HEK293 (cell line): ENCODE measurements at regions not wholly inside any gene's neighbourhood (a gene's known extent, or its start where the extent isn't known, plus 50 kb on each side); places are given as distances from the start of the nearest gene placed in this dataset.

Source experiments
- MYNN ChIP-seq: fragments of 450-650 bp; formaldehyde crosslinking; IDR thresholded peaks from 2 replicates; pipeline ENCODE4 v1.5.1; 2016; ENCODE audit warnings: missing biosample characterization, missing genetic modification characterization, borderline replicate concordance
- OSR2 ChIP-seq: fragments of 450-650 bp; formaldehyde crosslinking; IDR thresholded peaks from 2 replicates; pipeline ENCODE4 v1.5.1; 2016; ENCODE audit warnings: missing biosample characterization, missing genetic modification characterization
- OVOL3 ChIP-seq: fragments of 450-650 bp; formaldehyde crosslinking; IDR thresholded peaks from 2 replicates; pipeline ENCODE4 v1.5.1; 2016; ENCODE audit warnings: missing biosample characterization, missing genetic modification characterization
- PBX3 ChIP-seq: sonication (generic); formaldehyde crosslinking; IDR thresholded peaks from 2 replicates; pipeline ENCODE4 v1.8.1; 2022; ENCODE audit warnings: mild to moderate bottlenecking, moderate library complexity, missing genetic modification reagents
- REPIN1 ChIP-seq: fragments of 450-650 bp; formaldehyde crosslinking; IDR thresholded peaks from 2 replicates; pipeline ENCODE4 v1.5.1; 2017; ENCODE audit warnings: missing biosample characterization, missing genetic modification characterization, low read depth
- ZBTB44 ChIP-seq: fragments of 450-650 bp; IDR thresholded peaks from 2 replicates; pipeline ENCODE4 v1.5.1; 2018; ENCODE audit warnings: missing biosample characterization, mild to moderate bottlenecking, missing genetic modification characterization
- ZBTB49 ChIP-seq: fragments of 450-650 bp; formaldehyde crosslinking; IDR thresholded peaks from 2 replicates; pipeline ENCODE4 v1.5.1; 2016; ENCODE audit warnings: missing biosample characterization, missing genetic modification characterization, low read depth
- ZNF112 ChIP-seq: fragments of 450-650 bp; formaldehyde crosslinking; IDR thresholded peaks from 2 replicates; pipeline ENCODE4 v1.5.0; 2017; ENCODE audit warnings: missing biosample characterization, missing genetic modification characterization
- ZNF140 ChIP-seq: fragments of 450-650 bp; formaldehyde crosslinking; IDR thresholded peaks from 2 replicates; pipeline ENCODE4 v1.5.1; 2016; ENCODE audit warnings: missing biosample characterization, missing genetic modification characterization
- ZNF211 ChIP-seq: fragments of 450-650 bp; formaldehyde crosslinking; IDR thresholded peaks from 2 replicates; pipeline ENCODE4 v1.5.1; 2016; ENCODE audit warnings: low read depth, missing biosample characterization, missing genetic modification characterization
- ZNF239 ChIP-seq: fragments of 450-650 bp; formaldehyde crosslinking; IDR thresholded peaks from 2 replicates; pipeline ENCODE4 v1.5.1; 2016; ENCODE audit warnings: missing biosample characterization, missing genetic modification characterization
- ZNF248 ChIP-seq: fragments of 450-650 bp; formaldehyde crosslinking; IDR thresholded peaks from 2 replicates; pipeline ENCODE4 v1.5.1; 2017; ENCODE audit warnings: missing biosample characterization, missing genetic modification characterization
- ZNF362 ChIP-seq: fragments of 450-650 bp; formaldehyde crosslinking; IDR thresholded peaks from 2 replicates; pipeline ENCODE4 v1.5.1; 2016; ENCODE audit warnings: missing biosample characterization, missing genetic modification characterization
- ZNF37A ChIP-seq: fragments of 450-650 bp; IDR thresholded peaks from 2 replicates; pipeline ENCODE4 v1.5.1; 2018; ENCODE audit warnings: missing biosample characterization, missing genetic modification characterization
- ZNF391 ChIP-seq: fragments of 450-650 bp; formaldehyde crosslinking; IDR thresholded peaks from 2 replicates; pipeline ENCODE4 v1.5.1; 2016; ENCODE audit warnings: low read depth, missing biosample characterization, missing genetic modification characterization, borderline replicate concordance
- ZNF398 ChIP-seq: fragments of 450-650 bp; formaldehyde crosslinking; IDR thresholded peaks from 2 replicates; pipeline ENCODE4 v1.5.1; 2017; ENCODE audit warnings: missing biosample characterization, missing genetic modification characterization
- ZNF404 ChIP-seq: fragments of 450-650 bp; formaldehyde crosslinking; IDR thresholded peaks from 2 replicates; pipeline ENCODE4 v1.5.1; 2017; ENCODE audit warnings: missing biosample characterization, missing genetic modification characterization
- ZNF426 ChIP-seq: fragments of 450-650 bp; formaldehyde crosslinking; IDR thresholded peaks from 2 replicates; pipeline ENCODE4 v1.5.1; 2017; ENCODE audit warnings: missing biosample characterization, missing genetic modification characterization, mild to moderate bottlenecking, inconsistent platforms, moderate library complexity
- ZNF514 ChIP-seq: fragments of 450-650 bp; formaldehyde crosslinking; IDR thresholded peaks from 2 replicates; pipeline ENCODE4 v1.5.1; 2016; ENCODE audit warnings: missing biosample characterization, missing genetic modification characterization
- ZNF560 ChIP-seq: fragments of 450-650 bp; formaldehyde crosslinking; IDR thresholded peaks from 2 replicates; pipeline ENCODE4 v1.5.1; 2017; ENCODE audit warnings: missing biosample characterization, missing genetic modification characterization, borderline replicate concordance
- ZNF561 ChIP-seq: fragments of 450-650 bp; IDR thresholded peaks from 2 replicates; pipeline ENCODE4 v1.5.1; 2018; ENCODE audit warnings: missing biosample characterization, missing genetic modification characterization, borderline replicate concordance
- ZNF600 ChIP-seq: fragments of 450-650 bp; formaldehyde crosslinking; IDR thresholded peaks from 2 replicates; pipeline ENCODE4 v1.5.1; 2016; ENCODE audit warnings: missing biosample characterization, missing genetic modification characterization
- ZNF610 ChIP-seq: fragments of 450-650 bp; formaldehyde crosslinking; IDR thresholded peaks from 2 replicates; pipeline ENCODE4 v1.5.1; 2016; ENCODE audit warnings: missing biosample characterization, missing genetic modification characterization, borderline replicate concordance
- ZNF660 ChIP-seq: fragments of 450-650 bp; IDR thresholded peaks from 2 replicates; pipeline ENCODE4 v1.5.1; 2018; ENCODE audit warnings: missing biosample characterization, mild to moderate bottlenecking, missing genetic modification characterization
- ZNF670 ChIP-seq: fragments of 450-650 bp; formaldehyde crosslinking; IDR thresholded peaks from 2 replicates; pipeline ENCODE4 v1.5.1; 2016; ENCODE audit warnings: missing biosample characterization, missing genetic modification characterization, low read depth
- ZNF768 ChIP-seq: fragments of 450-650 bp; formaldehyde crosslinking; IDR thresholded peaks from 2 replicates; pipeline ENCODE4 v1.5.1; 2018; ENCODE audit warnings: missing biosample characterization, mild to moderate bottlenecking, missing genetic modification characterization
- ZNF830 ChIP-seq: fragments of 450-650 bp; IDR thresholded peaks from 2 replicates; pipeline ENCODE4 v1.5.0; 2018; ENCODE audit warnings: missing biosample characterization, missing genetic modification characterization, low read depth, mild to moderate bottlenecking, moderate library complexity
- ZNF837 ChIP-seq: fragments of 450-650 bp; formaldehyde crosslinking; IDR thresholded peaks from 2 replicates; pipeline ENCODE4 v1.5.1; 2016; ENCODE audit warnings: missing biosample characterization, missing genetic modification characterization
- ZSCAN4 ChIP-seq: fragments of 450-650 bp; formaldehyde crosslinking; IDR thresholded peaks from 2 replicates; pipeline ENCODE4 v1.5.1; 2017; ENCODE audit warnings: missing biosample characterization, missing genetic modification characterization

- no peak for TF ChIP-seq PBX3 (CRISPR knock-in tag)
- TF ChIP-seq ZNF211 (tag by site-specific recombination), result no peak
- no peak for TF ChIP-seq ZNF560 (tag by site-specific recombination)
- 0 out of 2 replicates have a peak, but pooled peaks have one; percentile 14 for TF ChIP-seq ZBTB44 (tag by site-specific recombination)
- TF ChIP-seq ZNF670 (tag by site-specific recombination), result no peak
- no peak for TF ChIP-seq ZNF660 (tag by site-specific recombination)
- no peak for TF ChIP-seq ZNF362 (tag by site-specific recombination)
- no peak for TF ChIP-seq OVOL3 (tag by site-specific recombination)
- TF ChIP-seq REPIN1 (tag by site-specific recombination), result no peak
- TF ChIP-seq ZNF768, result no peak
- no peak for TF ChIP-seq ZNF830 (tag by site-specific recombination)
- TF ChIP-seq ZNF398, result no peak
- no peak for TF ChIP-seq ZNF140 (tag by site-specific recombination)
- no peak for TF ChIP-seq ZNF600 (tag by site-specific recombination)
- TF ChIP-seq OSR2, result no peak
- no peak for TF ChIP-seq ZNF514 (tag by site-specific recombination)
- no peak for TF ChIP-seq ZNF426
- no peak for TF ChIP-seq ZNF561 (tag by site-specific recombination)
- no peak for TF ChIP-seq ZNF37A (tag by site-specific recombination)
- no peak for TF ChIP-seq ZSCAN4 (tag by site-specific recombination)
- no peak for TF ChIP-seq ZNF248 (tag by site-specific recombination)
- TF ChIP-seq ZBTB49 (tag by site-specific recombination), result no peak
- TF ChIP-seq ZNF610, result no peak
- no peak for TF ChIP-seq ZNF239 (tag by site-specific recombination)
- TF ChIP-seq ZNF837 (tag by site-specific recombination), result no peak
- TF ChIP-seq MYNN (tag by site-specific recombination), result no peak
- TF ChIP-seq ZNF112 (tag by site-specific recombination), result no peak
- no peak for TF ChIP-seq ZNF404
- no peak for TF ChIP-seq ZNF391 (tag by site-specific recombination)
These were observed 495.4 kb downstream of the TBC1D4 start (continued) for GRCh38 chr13:74986609-74987008.
